K562 (cell line): ENCODE measurements at regions not wholly inside any gene's neighbourhood (a gene's known extent, or its start where the extent isn't known, plus 50 kb on each side); places are given as distances from the start of the nearest gene placed in this dataset.

Experiments
- BRD9 ChIP-seq: fragments of 450-650 bp; IDR thresholded peaks from 2 replicates; pipeline ENCODE4 v1.6.1; 2018; ENCODE audit warnings: low read depth; ENCODE audit not compliant: partially characterized antibody
- EP300 ChIP-seq: IDR thresholded peaks from 2 replicates; pipeline ENCODE4 v1.6.1; 2012; ENCODE audit warnings: low read length, improper control_type of control experiment
- GATAD2A ChIP-seq: fragments of 450-650 bp; IDR thresholded peaks from 2 replicates; pipeline ENCODE4 v1.6.1; 2017
- JUND ChIP-seq, 2 experiments: IDR thresholded peaks; 2 replicates in 1 of 2; 3 replicates in 1 of 2; pipeline ENCODE4 v1.6.1; 2011; ENCODE audit warnings: borderline replicate concordance in 2 of 2, low read depth in 2 of 2, low read length in 2 of 2, improper control_type of control experiment in 1 of 2, missing biosample characterization in 1 of 2, missing genetic modification characterization in 1 of 2, missing genetic modification reagents in 1 of 2
- TAF1 ChIP-seq: IDR thresholded peaks from 2 replicates; pipeline ENCODE4 v1.6.1; 2011; ENCODE audit warnings: mild to moderate bottlenecking, low read length, moderate library complexity; ENCODE audit not compliant: insufficient read depth, control insufficient read depth, severe bottlenecking; ENCODE audit errors: extremely low read depth

DNA sequence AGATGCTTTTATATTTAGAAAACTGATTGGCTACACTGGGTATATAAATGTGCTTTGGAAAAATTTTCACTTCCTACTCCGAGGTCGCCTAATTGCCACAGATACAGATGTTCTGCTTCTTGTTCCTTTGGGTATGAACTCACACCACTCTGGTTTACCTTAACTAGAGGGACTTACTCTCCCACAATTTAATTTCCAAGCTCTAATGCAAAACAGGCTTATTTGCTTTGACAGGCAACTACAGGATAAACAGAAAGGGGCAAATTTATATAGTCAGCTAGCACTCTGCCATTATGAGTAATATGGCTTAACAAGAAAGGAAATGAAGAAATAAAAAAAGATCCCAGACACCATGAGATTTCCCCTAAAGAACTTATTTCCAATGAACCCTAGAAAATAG, 156.9 kb upstream of the ZFP64 start:
- no peak for TF ChIP-seq BRD9
- TF ChIP-seq GATAD2A, result no peak
- TF ChIP-seq EP300, result no peak
- TF ChIP-seq TAF1, result no peak
- no peak for TF ChIP-seq JUND (IDR thresholded peaks at IDR 0.05; ENCODE audit: borderline replicate concordance, low read depth, low read length)
- no peak for TF ChIP-seq JUND (tag; IDR thresholded peaks at IDR 0.05; ENCODE audit: borderline replicate concordance, low read depth, low read length)
